ENCODE measurements at regions not wholly inside any gene's neighbourhood (a gene's known extent, or its start where the extent isn't known, plus 50 kb on each side); places are given as distances from the start of the nearest gene placed in this dataset.

DNA sequence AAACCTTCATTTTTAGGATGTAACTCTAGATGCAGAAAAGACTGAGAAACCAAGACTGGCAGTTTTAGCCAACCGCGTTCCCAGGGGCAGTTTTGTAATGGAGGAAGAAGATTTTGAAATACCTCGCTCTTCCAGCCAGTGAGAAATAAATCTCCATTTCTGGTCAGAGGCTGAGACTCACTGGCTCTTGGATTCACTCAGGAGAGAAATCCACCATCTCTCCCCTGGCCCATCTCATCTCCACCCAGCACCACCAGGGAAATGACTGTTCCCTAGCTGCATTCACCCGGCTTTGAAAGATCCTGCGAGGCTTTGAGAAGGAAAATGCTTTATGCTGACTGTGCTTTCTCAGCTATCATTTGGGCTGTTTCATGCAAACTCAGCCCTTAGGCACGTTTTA, 185.2 kb downstream of the SOX9 start:
- Histone ChIP-seq H3K9me3 (ENCODE audit: control insufficient read depth, insufficient read depth, low read length) (no peaks in the 10 kb centered on the region), H3K27ac (ENCODE audit: low read length) (no peak overlapping the region), H3K27me3 (ENCODE audit: control insufficient read depth, insufficient read depth, low read length) (no peaks in the 10 kb centered on the region), H3K4me3 (ENCODE audit: low read length) (no peak overlapping the region), H3K36me3 (ENCODE audit: control insufficient read depth, insufficient read depth, low read length) (no peaks in the 10 kb centered on the region), H3K4me1 (ENCODE audit: control insufficient read depth, insufficient read depth, low read length) (no peaks in the 10 kb centered on the region)
- no peak for DNase-seq
- Mint-ChIP-seq H3K36me3 (no peaks in the 10 kb centered on the region), H3K4me1 (no peaks in the 10 kb centered on the region), H3K4me3 (no peak overlapping the region), H3K27me3 (ENCODE audit: low read depth in 2 of 2) (no peaks in the 10 kb centered on the region), H3K9me3 (no peaks in the 10 kb centered on the region), H3K27ac (no peak overlapping the region)
- no peak for ATAC-seq
- intact Hi-C loops (cut with micrococcal nuclease): no loop called here
- 50% methylated on average over 6 of the region's 6 CpGs for WGBS (ENCODE audit: insufficient coverage)
- TF ChIP-seq, protein P1, sequence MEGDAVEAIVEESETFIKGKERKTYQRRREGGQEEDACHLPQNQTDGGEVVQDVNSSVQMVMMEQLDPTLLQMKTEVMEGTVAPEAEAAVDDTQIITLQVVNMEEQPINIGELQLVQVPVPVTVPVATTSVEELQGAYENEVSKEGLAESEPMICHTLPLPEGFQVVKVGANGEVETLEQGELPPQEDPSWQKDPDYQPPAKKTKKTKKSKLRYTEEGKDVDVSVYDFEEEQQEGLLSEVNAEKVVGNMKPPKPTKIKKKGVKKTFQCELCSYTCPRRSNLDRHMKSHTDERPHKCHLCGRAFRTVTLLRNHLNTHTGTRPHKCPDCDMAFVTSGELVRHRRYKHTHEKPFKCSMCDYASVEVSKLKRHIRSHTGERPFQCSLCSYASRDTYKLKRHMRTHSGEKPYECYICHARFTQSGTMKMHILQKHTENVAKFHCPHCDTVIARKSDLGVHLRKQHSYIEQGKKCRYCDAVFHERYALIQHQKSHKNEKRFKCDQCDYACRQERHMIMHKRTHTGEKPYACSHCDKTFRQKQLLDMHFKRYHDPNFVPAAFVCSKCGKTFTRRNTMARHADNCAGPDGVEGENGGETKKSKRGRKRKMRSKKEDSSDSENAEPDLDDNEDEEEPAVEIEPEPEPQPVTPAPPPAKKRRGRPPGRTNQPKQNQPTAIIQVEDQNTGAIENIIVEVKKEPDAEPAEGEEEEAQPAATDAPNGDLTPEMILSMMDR (IDR thresholded peaks at IDR 0.05): no peak

DNA sequence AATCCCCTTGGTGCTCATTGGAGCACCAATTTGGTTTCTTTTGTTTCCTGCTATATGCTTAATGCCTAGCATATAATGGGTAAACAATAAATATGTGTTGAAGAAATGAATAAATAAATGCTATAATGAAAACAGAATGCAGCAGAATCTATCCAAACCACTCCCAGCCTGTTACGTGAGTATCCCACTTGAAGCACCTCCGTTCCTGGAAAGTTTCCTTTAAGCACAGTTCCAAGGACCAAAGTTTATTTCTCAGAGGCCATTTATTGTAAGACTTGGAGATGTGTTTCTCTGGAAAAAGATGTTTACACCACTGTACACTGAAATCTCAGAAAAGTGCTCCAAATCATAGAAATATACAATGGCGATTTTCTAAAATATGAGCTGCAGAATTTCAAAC, 187.0 kb downstream of the SOX9 start:
- Histone ChIP-seq H3K27ac (ENCODE audit: low read length) (no peak overlapping the region), H3K4me1 (ENCODE audit: control insufficient read depth, insufficient read depth, low read length) (no peaks in the 10 kb centered on the region), H3K4me3 (ENCODE audit: low read length) (no peak overlapping the region), H3K9me3 (ENCODE audit: control insufficient read depth, insufficient read depth, low read length) (no peaks in the 10 kb centered on the region), H3K27me3 (ENCODE audit: control insufficient read depth, insufficient read depth, low read length) (no peaks in the 10 kb centered on the region), H3K36me3 (ENCODE audit: control insufficient read depth, insufficient read depth, low read length) (no peaks in the 10 kb centered on the region)
- ATAC-seq: no peak
- 74% methylated on average over 3 of the region's 3 CpGs for WGBS (ENCODE audit: insufficient coverage)
- Mint-ChIP-seq H3K4me3 (no peak overlapping the region), H3K27ac (no peak overlapping the region), H3K36me3 (no peaks in the 10 kb centered on the region), H3K9me3 (no peaks in the 10 kb centered on the region), H3K4me1 (no peaks in the 10 kb centered on the region), H3K27me3 (ENCODE audit: low read depth in 2 of 2) (no peaks in the 10 kb centered on the region)
- DNase-seq: no peak
- intact Hi-C loops (cut with micrococcal nuclease): no loop called here
- TF ChIP-seq, protein P1 (IDR thresholded peaks at IDR 0.05): no peak

DNA sequence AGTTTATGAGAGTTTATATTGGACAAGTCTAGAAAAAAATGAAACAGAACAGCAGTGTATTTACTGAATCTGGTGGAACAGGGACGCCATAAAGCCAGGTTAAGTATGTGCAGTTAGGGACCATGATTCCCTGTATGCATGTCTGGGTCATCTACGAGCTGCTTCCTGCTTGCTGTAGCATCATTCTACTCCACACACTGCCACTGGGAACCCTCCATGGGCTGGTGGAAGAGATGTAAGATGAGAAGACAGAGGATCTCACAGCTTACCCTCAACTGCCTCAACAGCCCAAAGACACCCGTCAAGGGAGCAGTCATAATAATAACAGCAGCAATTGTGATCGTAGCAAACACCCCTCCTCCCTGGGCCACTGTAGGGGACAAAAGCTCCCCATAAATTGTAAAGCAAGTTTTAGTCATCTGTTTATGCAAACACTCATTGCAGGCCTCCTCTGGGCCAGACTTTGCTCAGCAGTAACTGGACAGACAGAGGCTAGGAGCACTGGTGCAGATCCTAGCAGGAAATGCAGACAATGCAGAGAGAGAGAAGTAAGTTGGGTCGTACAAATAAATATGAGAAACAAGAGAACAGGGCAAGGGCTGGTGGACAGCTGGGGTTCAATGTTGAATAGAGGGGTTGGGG, 188.0 kb downstream of the SOX9 start:
- intact Hi-C loops (cut with micrococcal nuclease): no loop called here
- Histone ChIP-seq H3K4me3 (ENCODE audit: low read length) (no peak overlapping the region), H3K27me3 (ENCODE audit: control insufficient read depth, insufficient read depth, low read length) (no peaks in the 10 kb centered on the region), H3K9me3 (ENCODE audit: control insufficient read depth, insufficient read depth, low read length) (no peaks in the 10 kb centered on the region), H3K36me3 (ENCODE audit: control insufficient read depth, insufficient read depth, low read length) (no peaks in the 10 kb centered on the region), H3K27ac (ENCODE audit: low read length) (no peak overlapping the region), H3K4me1 (ENCODE audit: control insufficient read depth, insufficient read depth, low read length) (no peaks in the 10 kb centered on the region)
- Mint-ChIP-seq H3K27me3 (ENCODE audit: low read depth in 2 of 2) (no peaks in the 10 kb centered on the region), H3K9me3 (no peaks in the 10 kb centered on the region), H3K4me1 (no peaks in the 10 kb centered on the region), H3K4me3 (no peak overlapping the region), H3K36me3 (no peaks in the 10 kb centered on the region), H3K27ac (no peak overlapping the region)
- WGBS (ENCODE audit: insufficient coverage): 69% methylated on average over 5 of the region's 5 CpGs
- TF ChIP-seq, protein P1 (IDR thresholded peaks at IDR 0.05): no peak
- DNase-seq (no peak), ATAC-seq (no peak)

DNA sequence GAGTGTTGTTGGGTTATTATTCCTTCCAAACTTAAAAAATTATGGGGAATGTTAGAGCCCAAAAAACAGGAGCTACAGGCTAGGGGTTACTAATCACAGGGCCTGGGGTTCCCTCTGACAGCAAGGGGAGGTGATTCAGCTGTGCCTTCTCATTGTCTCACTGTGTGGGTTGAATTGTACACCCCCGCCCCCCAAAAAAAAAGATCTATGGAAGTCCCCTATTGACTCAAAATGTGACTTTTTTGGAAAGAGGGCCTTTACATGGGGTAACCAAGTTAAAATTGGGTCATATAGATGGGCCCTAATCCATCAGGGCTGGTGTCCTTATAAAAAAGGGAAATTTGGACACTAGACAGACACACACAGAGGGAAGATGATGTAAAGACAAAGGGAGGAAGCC, 190.2 kb downstream of the SOX9 start:
- no peak overlapping the region for H3K4me3 Mint-ChIP-seq
- TF ChIP-seq, protein P1 (IDR thresholded peaks at IDR 0.05): no peak
- H3K36me3 Mint-ChIP-seq: no peaks in the 10 kb centered on the region
- 100% methylated on average over 1 of the region's 1 CpG for WGBS (ENCODE audit: insufficient coverage)
- no peak overlapping the region for H3K27ac Mint-ChIP-seq
- no peaks in the 10 kb centered on the region for H3K27me3 ChIP-seq (ENCODE audit: control insufficient read depth, insufficient read depth, low read length)
- no peak for DNase-seq
- no peaks in the 10 kb centered on the region for H3K9me3 Mint-ChIP-seq
- no peaks in the 10 kb centered on the region for H3K4me1 ChIP-seq (ENCODE audit: control insufficient read depth, insufficient read depth, low read length)
- no peak overlapping the region for H3K4me3 ChIP-seq (ENCODE audit: low read length)
- no peaks in the 10 kb centered on the region for H3K27me3 Mint-ChIP-seq (ENCODE audit: low read depth in 2 of 2)
- ATAC-seq: no peak
- H3K4me1 Mint-ChIP-seq: no peaks in the 10 kb centered on the region
- H3K36me3 ChIP-seq (ENCODE audit: control insufficient read depth, insufficient read depth, low read length): no peaks in the 10 kb centered on the region
- no peak overlapping the region for H3K27ac ChIP-seq (ENCODE audit: low read length)
- H3K9me3 ChIP-seq (ENCODE audit: control insufficient read depth, insufficient read depth, low read length): no peaks in the 10 kb centered on the region
- intact Hi-C loops (cut with micrococcal nuclease): no loop called here

Data from natural killer cell (primary cell).